Activated CD4-positive, alpha-beta memory T cell treated with anti-CD3 and anti-CD28 coated beads, Interleukin-2, amount 10 ng/mL, durations not matched to agents 7 days and 5 days (primary cell): ENCODE measurements at regions not wholly inside any gene's neighbourhood (a gene's known extent, or its start where the extent isn't known, plus 50 kb on each side); places are given as distances from the start of the nearest gene placed in this dataset.

Experiments used
- CTCF ChIA-PET: fragments of 350-600 bp; sonication (Branson Sonifier 250); formaldehyde crosslinking; loops from one replicate; lab custom pipeline; 2021; ENCODE audit warnings: antibody characterized with exemption, inconsistent platforms; lab: Charles Lee
- POLR2A ChIA-PET: fragments of 350-600 bp; sonication (Branson Sonifier 250); formaldehyde crosslinking; loops from one replicate; lab custom pipeline; 2021; ENCODE audit warnings: antibody characterized with exemption; lab: Charles Lee
- DNase-seq: peaks from one replicate; pipeline ENCODE4 v3.0.0-alpha.2; 2020
- H3K27ac Mint-ChIP-seq: one replicate; pipeline ENCODE4 v1.8.0; 2021; ENCODE audit warnings: mild to moderate bottlenecking, mixed read lengths
- H3K27me3 Mint-ChIP-seq: one replicate; pipeline ENCODE4 v1.8.0; 2021; ENCODE audit warnings: mixed read lengths
- H3K36me3 Mint-ChIP-seq: one replicate; pipeline ENCODE4 v1.8.0; 2021; ENCODE audit warnings: low read depth, mixed read lengths
- H3K4me1 Mint-ChIP-seq: one replicate; pipeline ENCODE4 v1.8.0; 2021; ENCODE audit warnings: mixed read lengths
- H3K4me3 Mint-ChIP-seq: one replicate; pipeline ENCODE4 v1.8.0; 2021; ENCODE audit warnings: mild to moderate bottlenecking, mixed read lengths
- H3K9me3 Mint-ChIP-seq: one replicate; pipeline ENCODE4 v1.8.0; 2021; ENCODE audit warnings: mixed read lengths

DNA sequence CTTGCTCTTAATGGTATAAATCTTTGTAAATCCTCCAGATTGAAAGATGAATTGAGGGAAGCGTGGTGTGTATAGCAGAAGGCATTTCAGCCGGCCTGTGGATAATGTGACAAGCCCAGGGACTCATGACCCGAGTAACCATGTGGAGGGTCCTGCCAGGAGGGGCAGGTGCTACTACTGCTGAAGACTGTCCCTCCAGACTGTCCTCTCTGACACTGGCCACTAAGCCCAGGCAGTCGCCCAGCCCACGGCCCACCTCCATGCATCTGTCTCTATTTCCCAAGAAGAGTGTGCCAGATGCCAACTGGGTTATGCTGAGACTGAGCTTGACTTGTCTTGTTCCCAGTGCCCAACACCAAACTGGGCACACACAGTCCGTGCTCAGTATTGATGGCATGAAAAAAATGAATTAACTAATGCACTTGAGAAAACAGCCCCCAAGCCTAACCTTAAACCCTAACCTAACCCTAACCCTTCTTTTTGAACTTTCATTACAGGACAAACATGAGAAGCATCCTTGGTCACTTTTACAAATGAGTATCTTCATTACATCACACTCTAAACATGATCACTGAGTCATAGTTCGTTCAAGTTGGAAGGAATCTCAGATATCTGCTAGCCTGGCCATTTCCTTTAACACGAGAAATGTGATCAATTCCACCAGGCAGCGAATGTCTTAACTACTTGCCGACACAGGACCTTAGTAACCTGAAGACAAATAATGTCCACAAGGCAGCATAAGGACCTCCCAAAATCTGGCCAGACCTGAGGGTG, 182.2 kb upstream of the RREB1 start:
- Mint-ChIP-seq H3K27ac (no peak overlapping the region), H3K4me1 (no peaks in the 10 kb centered on the region), H3K9me3 (no peaks in the 10 kb centered on the region), H3K27me3 (peaks cover 18% of the 10 kb centered on the region), H3K36me3 (no peaks in the 10 kb centered on the region), H3K4me3 (no peak overlapping the region)
- ChIA-PET CTCF (no interaction called here), POLR2A (no interaction called here)
- no peak for DNase-seq

DNA sequence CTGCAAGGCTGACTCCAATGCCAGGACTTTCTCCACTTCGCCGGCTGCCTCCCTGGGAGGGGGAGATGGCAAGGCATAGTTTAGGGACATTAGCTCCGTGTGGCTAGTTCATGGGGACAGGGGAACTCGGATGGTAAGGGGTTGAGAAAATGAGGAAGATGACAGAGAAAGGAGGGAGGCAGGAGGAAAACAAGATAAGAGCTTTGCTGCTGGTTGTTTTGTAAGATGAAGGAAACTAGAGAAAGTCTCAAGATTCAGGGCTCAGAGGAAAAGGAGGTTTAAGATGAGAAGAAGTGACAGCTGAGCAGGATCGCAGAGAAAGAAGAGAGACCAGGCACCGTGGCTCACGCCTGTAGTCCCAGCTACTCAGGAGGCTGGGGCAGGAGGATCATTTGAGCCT, 180.9 kb upstream of the RREB1 start:
- POLR2A ChIA-PET, result no interaction called here
- H3K4me1 Mint-ChIP-seq, result no peaks in the 10 kb centered on the region
- H3K4me3 Mint-ChIP-seq, result no peak overlapping the region
- no peak overlapping the region for H3K27ac Mint-ChIP-seq
- CTCF ChIA-PET, result interaction anchor here (0.7 kb wide), 1 partner anchor 8 kb away, joined by 3 read pairs; no protein-coding TSS in a partner anchor
- no peaks in the 10 kb centered on the region for H3K9me3 Mint-ChIP-seq
- H3K27me3 Mint-ChIP-seq, result peaks cover 15% of the 10 kb centered on the region
- no peaks in the 10 kb centered on the region for H3K36me3 Mint-ChIP-seq
- DNase-seq, result no peak

DNA sequence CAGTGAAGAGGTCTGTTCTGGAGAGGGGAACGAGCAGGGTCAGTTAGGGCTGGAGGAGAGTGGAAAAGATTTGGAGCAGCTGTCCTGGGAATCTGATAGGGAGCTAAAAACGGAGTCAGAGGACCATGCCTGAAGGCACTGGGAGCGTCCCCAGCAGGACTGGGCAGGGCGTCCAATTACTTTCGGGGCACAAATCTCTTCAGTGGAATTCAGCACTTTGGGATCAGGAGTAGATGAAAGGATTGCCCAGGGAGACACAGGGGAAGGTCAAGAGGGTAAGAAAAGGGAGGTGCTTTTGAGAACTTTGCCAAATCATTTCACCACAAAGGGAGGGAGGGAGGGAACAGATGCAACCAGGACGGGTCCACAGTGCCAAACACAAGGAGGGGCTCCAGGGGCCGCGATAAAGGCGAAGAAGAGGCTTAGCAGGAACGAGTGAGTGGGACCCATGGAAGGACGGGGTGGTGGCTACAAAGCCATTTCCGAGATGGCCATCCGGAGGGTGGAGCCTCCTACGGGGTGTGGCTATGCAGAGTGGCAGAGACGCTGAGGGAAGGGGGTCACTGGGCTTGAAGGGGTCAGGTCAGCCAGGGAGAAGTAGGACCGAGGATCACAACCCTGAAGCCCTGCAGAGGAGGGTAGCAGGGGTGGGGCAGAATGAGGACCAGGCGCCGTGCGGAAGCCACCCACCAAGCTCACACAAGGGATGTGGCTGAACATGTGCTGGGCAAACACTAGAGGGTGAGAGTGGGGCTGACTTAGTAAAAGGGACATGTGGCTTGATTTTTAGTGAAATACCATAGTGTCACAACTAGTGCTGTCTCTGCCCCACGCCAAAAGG, 180.0 kb upstream of the RREB1 start:
- H3K27me3 Mint-ChIP-seq, result peaks cover 15% of the 10 kb centered on the region
- CTCF ChIA-PET, result no interaction called here
- H3K27ac Mint-ChIP-seq, result no peak overlapping the region
- H3K4me3 Mint-ChIP-seq, result no peak overlapping the region
- H3K4me1 Mint-ChIP-seq, result no peaks in the 10 kb centered on the region
- POLR2A ChIA-PET, result no interaction called here
- no peaks in the 10 kb centered on the region for H3K9me3 Mint-ChIP-seq
- H3K36me3 Mint-ChIP-seq, result no peaks in the 10 kb centered on the region
- DNase-seq, result no peak

DNA sequence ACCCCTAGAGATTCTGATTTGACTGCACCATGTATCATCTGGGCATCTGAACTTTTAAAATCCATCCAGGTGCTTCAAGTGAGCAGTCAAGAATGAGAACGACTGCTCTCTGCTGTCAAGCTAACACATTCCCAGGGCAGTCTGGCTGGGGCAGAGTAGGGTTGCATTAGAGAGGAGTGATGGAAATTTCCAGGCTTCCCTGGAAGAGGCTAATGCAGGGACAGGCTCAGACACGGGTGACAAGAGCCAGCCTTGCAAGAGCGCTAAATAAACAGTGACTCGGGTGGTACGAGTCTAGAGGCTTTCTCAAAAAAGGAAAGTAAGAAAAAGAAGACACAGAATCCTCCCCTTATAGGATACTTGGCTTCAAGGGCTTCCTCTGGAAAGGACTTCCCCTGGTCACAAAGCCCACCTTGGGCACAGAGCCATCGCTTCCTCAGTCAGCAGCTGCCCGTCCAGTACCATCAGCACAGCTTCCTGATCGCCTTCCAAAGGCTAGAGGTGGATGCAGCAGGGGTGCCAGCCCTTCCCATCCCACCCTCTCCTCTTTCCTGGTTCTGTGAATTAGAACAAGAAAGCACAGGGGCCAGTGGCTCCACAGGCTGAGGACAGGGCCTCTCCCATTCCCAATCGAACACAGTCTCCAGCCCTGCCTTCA, 177.4 kb upstream of the RREB1 start:
- H3K36me3 Mint-ChIP-seq, result no peaks in the 10 kb centered on the region
- no peak for DNase-seq
- H3K4me3 Mint-ChIP-seq, result no peak overlapping the region
- H3K9me3 Mint-ChIP-seq, result no peaks in the 10 kb centered on the region
- H3K27me3 Mint-ChIP-seq, result peaks cover 13% of the 10 kb centered on the region
- POLR2A ChIA-PET, result no interaction called here
- CTCF ChIA-PET, result no interaction called here
- no peaks in the 10 kb centered on the region for H3K4me1 Mint-ChIP-seq
- no peak overlapping the region for H3K27ac Mint-ChIP-seq

DNA sequence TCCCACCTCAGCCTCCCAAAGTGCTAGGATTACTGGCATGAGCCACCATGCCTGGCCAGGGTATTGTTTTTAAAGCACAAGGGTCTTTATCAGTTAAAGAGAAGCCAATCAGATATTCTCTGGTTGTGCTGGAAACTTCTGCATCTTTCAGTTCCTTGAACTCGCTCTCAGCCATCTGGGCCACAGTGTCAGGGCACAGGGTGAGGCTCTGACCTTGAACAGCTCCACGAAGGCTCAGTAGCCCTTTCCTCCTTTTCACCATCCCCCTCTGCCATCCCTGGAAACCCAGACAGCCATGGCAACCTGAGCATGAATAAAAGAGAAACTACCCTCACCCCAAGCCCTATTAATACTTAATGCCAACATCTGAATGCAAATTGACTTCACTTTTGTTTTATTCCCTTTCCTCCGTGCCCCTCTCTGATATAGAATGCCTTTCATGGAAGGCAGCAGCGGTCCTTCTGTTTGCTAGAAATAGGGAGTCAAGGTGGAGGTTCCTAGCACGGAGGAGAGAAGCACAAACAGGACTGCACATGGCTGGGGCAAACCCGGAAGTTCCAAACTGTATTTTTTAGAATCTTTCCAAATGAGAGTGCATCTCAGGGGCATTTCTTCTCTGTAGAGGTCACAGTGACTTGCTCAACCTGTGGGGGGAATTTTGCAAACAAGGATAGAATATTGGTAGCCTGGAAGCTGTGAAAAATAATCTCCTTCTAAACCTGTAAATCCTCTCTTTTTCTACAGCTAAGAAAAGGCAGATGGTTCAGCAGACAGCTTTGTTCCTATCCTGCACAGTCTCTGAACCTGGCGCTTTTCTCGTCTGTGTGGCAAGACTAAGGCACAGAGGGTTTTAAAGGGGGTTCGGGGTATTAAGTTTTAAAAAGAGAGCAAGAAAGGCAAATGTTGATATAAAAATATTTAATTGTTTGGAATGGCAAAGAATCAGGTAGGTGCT, 176.4 kb upstream of the RREB1 start:
- no peak overlapping the region for H3K4me3 Mint-ChIP-seq
- no peaks in the 10 kb centered on the region for H3K36me3 Mint-ChIP-seq
- H3K9me3 Mint-ChIP-seq, result no peaks in the 10 kb centered on the region
- H3K4me1 Mint-ChIP-seq, result no peaks in the 10 kb centered on the region
- peaks cover 11% of the 10 kb centered on the region for H3K27me3 Mint-ChIP-seq
- ChIA-PET CTCF (no interaction called here), POLR2A (no interaction called here)
- no peak overlapping the region for H3K27ac Mint-ChIP-seq
- no peak for DNase-seq

DNA sequence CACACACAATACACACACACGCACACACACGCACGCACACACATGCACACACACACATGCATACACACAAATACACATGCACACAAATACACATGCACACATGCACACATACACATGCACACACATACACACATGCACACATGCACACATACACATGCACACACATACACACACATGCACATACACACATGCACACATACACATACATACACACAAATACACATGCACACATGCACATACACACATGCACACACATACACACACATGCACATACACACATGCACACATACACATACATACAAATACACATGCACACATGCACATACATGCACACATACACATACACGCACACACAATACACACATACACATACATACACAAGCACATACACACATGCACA, 175.4 kb upstream of the RREB1 start:
- Mint-ChIP-seq H3K4me3 (no peak overlapping the region), H3K27ac (no peak overlapping the region), H3K9me3 (no peaks in the 10 kb centered on the region), H3K4me1 (no peaks in the 10 kb centered on the region), H3K27me3 (peaks cover 5% of the 10 kb centered on the region), H3K36me3 (no peaks in the 10 kb centered on the region)
- DNase-seq, result no peak
- POLR2A ChIA-PET, result no interaction called here
- CTCF ChIA-PET, result no interaction called here

DNA sequence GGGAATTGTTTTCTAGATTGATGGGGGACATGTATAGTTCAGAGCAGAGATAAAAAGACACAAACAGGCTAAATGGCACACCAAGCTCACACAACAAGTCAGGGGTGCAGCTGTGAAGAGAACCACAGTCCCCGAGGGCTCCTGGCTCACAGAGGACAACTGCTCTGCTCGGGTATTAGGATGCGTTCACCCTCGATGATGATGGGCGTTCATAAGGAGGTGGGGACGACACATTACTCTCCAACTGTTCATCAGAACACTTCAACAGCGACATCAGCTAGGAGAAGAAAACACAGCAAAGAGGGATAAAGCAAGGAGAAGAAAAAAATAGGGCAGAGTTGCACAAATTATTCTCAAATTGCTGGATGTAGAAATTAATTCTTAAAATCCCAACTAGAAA, 174.8 kb upstream of the RREB1 start:
- Mint-ChIP-seq H3K9me3 (no peaks in the 10 kb centered on the region), H3K36me3 (no peaks in the 10 kb centered on the region), H3K4me1 (no peaks in the 10 kb centered on the region), H3K27me3 (peaks cover 4% of the 10 kb centered on the region), H3K4me3 (no peak overlapping the region), H3K27ac (no peak overlapping the region)
- POLR2A ChIA-PET, result no interaction called here
- CTCF ChIA-PET, result no interaction called here
- DNase-seq, result no peak

DNA sequence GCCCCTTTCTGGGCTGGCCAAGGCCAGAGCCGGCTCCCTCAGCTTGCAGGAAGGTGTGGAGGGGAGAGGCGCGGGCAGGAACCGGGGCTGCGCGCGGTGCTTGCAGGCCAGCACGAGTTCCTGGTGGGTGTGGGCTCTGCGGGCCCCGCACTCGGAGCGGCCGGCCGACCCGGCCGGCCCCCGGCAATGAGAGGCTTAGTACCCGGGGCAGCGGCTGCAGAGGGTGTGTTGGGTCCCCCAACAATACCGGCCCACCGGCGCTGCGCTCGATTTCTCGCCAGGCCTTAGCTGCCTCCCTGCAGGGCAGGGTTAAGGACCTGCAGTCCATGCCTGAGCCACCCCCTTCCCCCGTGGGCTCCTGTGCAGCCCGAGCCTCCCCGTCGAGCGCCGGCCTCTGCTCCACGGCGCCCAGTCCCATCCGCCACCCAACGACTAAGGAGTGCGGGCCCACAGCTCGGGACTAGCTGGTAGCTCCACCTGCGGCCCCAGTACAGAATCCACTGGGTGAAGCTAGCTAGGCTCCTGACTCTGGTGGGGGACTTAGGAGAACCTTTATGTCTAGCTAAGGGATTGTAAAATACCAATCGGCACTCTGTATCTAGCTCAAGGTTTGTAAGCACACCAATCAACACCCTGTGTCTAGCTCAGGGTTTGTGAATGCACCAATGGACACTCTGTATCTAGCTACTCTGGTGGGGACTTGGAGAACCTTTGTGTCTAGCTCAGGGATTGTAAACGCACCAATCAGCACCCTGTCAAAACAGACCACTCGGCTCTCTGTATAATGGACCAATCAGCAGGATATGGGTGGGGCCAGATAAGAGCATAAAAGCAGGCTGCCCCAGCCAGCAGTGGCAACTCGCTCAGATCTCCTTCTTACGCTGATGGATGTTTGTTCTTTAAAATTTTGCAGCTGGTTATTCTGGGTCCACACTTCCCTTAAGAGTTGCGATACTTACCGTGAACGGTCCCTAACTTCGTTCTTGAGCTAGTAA, 167.4 kb upstream of the RREB1 start:
- Mint-ChIP-seq H3K27ac (no peak overlapping the region), H3K36me3 (no peaks in the 10 kb centered on the region), H3K4me1 (peaks cover 5% of the 10 kb centered on the region), H3K9me3 (no peaks in the 10 kb centered on the region), H3K27me3 (peaks cover under 1% of the 10 kb centered on the region), H3K4me3 (no peak overlapping the region)
- DNase-seq, result no peak
- CTCF ChIA-PET, result no interaction called here
- POLR2A ChIA-PET, result no interaction called here

DNA sequence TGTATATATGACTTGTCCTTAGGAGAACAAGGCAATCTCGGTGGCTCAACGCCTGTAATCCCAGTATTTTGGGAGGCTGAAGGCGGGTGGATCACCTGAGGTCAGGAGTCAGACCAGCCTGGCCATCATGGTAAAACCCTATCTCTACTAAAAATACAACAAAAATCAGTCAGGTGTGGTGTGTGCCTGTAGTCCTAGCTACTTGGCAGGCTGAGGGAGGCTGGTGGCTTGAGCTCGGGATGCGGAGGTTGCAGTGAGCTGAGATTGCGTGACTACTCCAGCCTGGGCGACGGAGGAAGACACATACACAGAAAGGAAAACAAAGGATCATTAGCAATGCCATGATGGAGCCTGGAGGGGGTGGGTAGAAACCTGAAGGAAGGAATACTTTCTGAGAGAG, 166.6 kb upstream of the RREB1 start:
- no peak for DNase-seq
- Mint-ChIP-seq H3K4me1 (peaks cover 5% of the 10 kb centered on the region), H3K9me3 (no peaks in the 10 kb centered on the region), H3K4me3 (no peak overlapping the region), H3K36me3 (no peaks in the 10 kb centered on the region), H3K27ac (no peak overlapping the region), H3K27me3 (peaks cover 3% of the 10 kb centered on the region)
- POLR2A ChIA-PET, result no interaction called here
- CTCF ChIA-PET, result no interaction called here

DNA sequence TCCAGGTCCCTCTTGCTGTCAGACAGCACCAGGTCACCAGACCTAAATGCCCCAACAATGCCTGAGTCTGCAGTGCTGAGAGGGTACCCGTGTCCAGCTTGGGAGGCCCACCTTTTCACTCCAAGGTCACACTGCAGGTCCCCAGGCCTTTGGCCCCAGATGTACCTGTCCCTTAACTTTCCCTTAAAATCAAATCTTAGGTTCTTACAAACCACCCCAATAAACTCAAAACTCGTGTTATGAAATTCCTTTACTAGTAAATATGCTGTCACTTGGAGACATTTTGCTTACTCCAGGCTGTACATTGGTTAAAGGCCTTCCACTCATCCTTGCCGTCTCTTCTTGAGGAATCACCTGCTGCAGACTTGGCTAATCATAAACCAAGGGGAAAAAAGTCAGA, 165.7 kb upstream of the RREB1 start:
- ChIA-PET CTCF (no interaction called here), POLR2A (no interaction called here)
- Mint-ChIP-seq H3K27ac (no peak overlapping the region), H3K9me3 (no peaks in the 10 kb centered on the region), H3K27me3 (peaks cover 6% of the 10 kb centered on the region), H3K4me3 (no peak overlapping the region), H3K4me1 (peaks cover 5% of the 10 kb centered on the region), H3K36me3 (no peaks in the 10 kb centered on the region)
- DNase-seq, result no peak

DNA sequence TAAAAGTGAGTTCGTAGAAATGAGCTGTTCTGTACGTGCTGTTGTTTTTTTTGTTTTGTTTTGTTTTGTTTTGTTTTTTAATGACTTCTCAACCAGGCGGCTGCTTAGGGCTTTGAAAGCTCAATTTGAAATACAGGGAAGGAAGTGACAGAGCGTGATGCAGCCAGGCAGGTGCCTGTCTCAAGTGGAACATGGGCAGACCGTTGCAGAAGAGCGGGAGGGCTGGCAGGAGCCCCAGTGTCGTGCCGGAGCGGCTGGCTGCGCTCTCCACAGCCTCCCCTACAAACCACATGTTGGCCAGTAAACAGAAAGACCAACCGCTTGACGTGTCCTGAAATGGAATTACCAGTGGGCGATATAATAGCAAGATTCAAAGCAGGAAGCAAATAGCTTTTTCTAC, 164.9 kb upstream of the RREB1 start:
- ChIA-PET POLR2A (no interaction called here), CTCF (no interaction called here)
- Mint-ChIP-seq H3K9me3 (no peaks in the 10 kb centered on the region), H3K4me1 (peaks cover 5% of the 10 kb centered on the region), H3K36me3 (no peaks in the 10 kb centered on the region), H3K27me3 (peaks cover 7% of the 10 kb centered on the region), H3K4me3 (no peak overlapping the region), H3K27ac (no peak overlapping the region)
- no peak for DNase-seq

DNA sequence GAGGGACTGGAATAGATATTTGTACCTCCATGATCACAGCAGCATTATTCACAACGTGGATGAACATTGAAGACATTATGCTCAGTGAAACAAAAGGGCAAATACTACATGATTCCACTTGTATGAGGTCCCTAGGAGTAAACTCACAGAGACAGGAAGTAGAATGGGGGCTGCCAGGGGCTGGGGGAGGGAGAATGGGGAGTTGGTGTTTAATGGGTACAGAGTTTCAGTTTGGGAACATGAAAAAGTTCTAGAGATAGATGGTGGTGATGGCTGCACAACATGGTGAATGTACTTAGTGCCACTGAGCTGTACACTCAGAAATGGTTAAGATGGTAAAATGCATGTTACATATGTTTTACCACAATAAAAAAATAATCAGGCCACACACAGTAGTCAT, 164.3 kb upstream of the RREB1 start:
- POLR2A ChIA-PET, result no interaction called here
- Mint-ChIP-seq H3K27ac (no peak overlapping the region), H3K9me3 (no peaks in the 10 kb centered on the region)

More for the DNA sequence above, 164.3 kb upstream of the RREB1 start:
- Mint-ChIP-seq H3K27me3 (peaks cover 7% of the 10 kb centered on the region), H3K4me1 (peaks cover 5% of the 10 kb centered on the region), H3K36me3 (no peaks in the 10 kb centered on the region), H3K4me3 (no peak overlapping the region)
- DNase-seq, result no peak
- CTCF ChIA-PET, result no interaction called here
